ENCODE measurements at regions not wholly inside any gene's neighbourhood (a gene's known extent, or its start where the extent isn't known, plus 50 kb on each side); places are given as distances from the start of the nearest gene placed in this dataset.

GRCh38 chr10:108817135-108817534, 1106.2 kb downstream of the XPNPEP1 start:
- Histone ChIP-seq H3K27me3 (replicated peaks in 1 of 4; ENCODE audit: control insufficient read depth in 3 of 4, extremely low read depth in 1 of 4, insufficient read depth in 3 of 4, low read length in 3 of 4) (no peaks in the 10 kb centered on the region), H3K14ac (ENCODE audit: insufficient read length) (no peak overlapping the region), H3K4me3 (ENCODE audit: extremely low read depth in 1 of 4, insufficient read depth in 2 of 4, low read depth in 3 of 4, low read length in 4 of 4) (no peak overlapping the region), H2AK5ac (ENCODE audit: low read depth, low read length) (no peak overlapping the region), H2BK12ac (ENCODE audit: low read depth, low read length) (no peak overlapping the region), H3K23me2 (ENCODE audit: low read depth, low read length) (no peaks in the 10 kb centered on the region), H2BK15ac (ENCODE audit: low read length) (no peak overlapping the region), H2BK5ac (ENCODE audit: low read depth, low read length) (no peak overlapping the region), H4K8ac (ENCODE audit: extremely low read depth, insufficient read depth, low read length) (no peak overlapping the region), H3K23ac (ENCODE audit: insufficient read length) (no peak overlapping the region), H3K36me3 (ENCODE audit: control insufficient read depth in 2 of 4, insufficient read depth in 4 of 4, low read length in 3 of 4) (no peaks in the 10 kb centered on the region), H2AFZ (ENCODE audit: low read length) (no peak overlapping the region), H3K79me1 (ENCODE audit: low read depth, low read length) (no peaks in the 10 kb centered on the region), H3K56ac (replicated peaks; ENCODE audit: insufficient read length, low read depth, low read length) (no peak overlapping the region), H2BK20ac (ENCODE audit: low read length) (no peak overlapping the region), H4K5ac (ENCODE audit: insufficient read length, low read depth, low read length) (no peak overlapping the region), H3K9ac (replicated peaks in 1 of 4; ENCODE audit: extremely low read depth in 1 of 4, low read depth in 3 of 4, low read length in 3 of 4) (no peak overlapping the region), H3K27ac (ENCODE audit: low read depth, low read length) (no peak overlapping the region), H3K9me3 (ENCODE audit: insufficient read depth in 2 of 2, low read depth in 1 of 2, low read length in 1 of 2) (no peaks in the 10 kb centered on the region), H3K4me2 (ENCODE audit: insufficient read depth in 1 of 2, low read depth in 2 of 2, low read length in 2 of 2) (no peak overlapping the region), H4K20me1 (replicated peaks in 1 of 2; ENCODE audit: control insufficient read depth in 1 of 2, insufficient read depth in 2 of 2, low read length in 2 of 2) (no peaks in the 10 kb centered on the region), H3K18ac (ENCODE audit: extremely low read depth, low read length) (no peak overlapping the region), H3K79me2 (ENCODE audit: control insufficient read depth in 1 of 2, insufficient read depth in 2 of 2, low read length in 2 of 2) (no peaks in the 10 kb centered on the region), H3K4me1 (replicated peaks in 1 of 4; ENCODE audit: control insufficient read depth in 3 of 4, insufficient read depth in 4 of 4, low read length in 3 of 4) (no peaks in the 10 kb centered on the region), H2BK120ac (replicated peaks; ENCODE audit: low read depth, low read length) (no peak overlapping the region), H4K91ac (replicated peaks; ENCODE audit: insufficient read length, low read length) (no peak overlapping the region), H3K4ac (replicated peaks; ENCODE audit: insufficient read length, low read depth, low read length) (no peak overlapping the region)
- no peak for FAIRE-seq
- WGBS, 2 experiments (ENCODE audit: extremely low coverage in 1 of 2, insufficient coverage in 1 of 2, insufficient read length in 1 of 2, insufficient replicate concordance in 2 of 2, low coverage in 1 of 2, low lambda C conversion rate in 2 of 2, missing lambda C conversion rate in 1 of 2): 95% methylated on average over 3 of the region's 3 CpGs; no CpG with 5 or more reads in 1 of the 2 experiments
- ChIA-PET CTCF (ENCODE audit: partially characterized antibody) (interaction anchor here (1.1 to 2.1 kb wide), 3 partner anchors 11 to 1021 kb away, joined by 3 to 5 read pairs (median 3); no protein-coding TSS in a partner anchor), POLR2A (ENCODE audit: partially characterized antibody) (no interaction called here)
- no peak for DNase-seq (ENCODE audit: low read depth in 1 of 2, low spot score in 2 of 2)
- TF ChIP-seq SIN3A (conservative IDR thresholded peaks at IDR 0.05 in 1 of 2, IDR thresholded peaks at IDR 0.05 in 1 of 2; ENCODE audit: low read depth in 1 of 2, low read length in 2 of 2) (no peak), SIRT6 (IDR thresholded peaks at IDR 0.05; ENCODE audit: low read length) (no peak), CHD1 (IDR thresholded peaks at IDR 0.05; ENCODE audit: low read depth, low read length) (no peak), EP300 (IDR thresholded peaks at IDR 0.05; ENCODE audit: borderline replicate concordance in 1 of 2, low read depth in 2 of 2, low read length in 2 of 2) (no peak), JUND (IDR thresholded peaks at IDR 0.05; ENCODE audit: low read length) (no peak), POU5F1 (IDR thresholded peaks at IDR 0.05; ENCODE audit: low read depth, low read length) (no peak), BACH1 (IDR thresholded peaks at IDR 0.05; ENCODE audit: low read length) (no peak), RXRA (IDR thresholded peaks at IDR 0.05; ENCODE audit: insufficient read depth, low read depth, low read length) (no peak)
- TF ChIP-seq, protein P1, sequence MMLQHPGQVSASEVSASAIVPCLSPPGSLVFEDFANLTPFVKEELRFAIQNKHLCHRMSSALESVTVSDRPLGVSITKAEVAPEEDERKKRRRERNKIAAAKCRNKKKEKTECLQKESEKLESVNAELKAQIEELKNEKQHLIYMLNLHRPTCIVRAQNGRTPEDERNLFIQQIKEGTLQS (IDR thresholded peaks at IDR 0.05; ENCODE audit: insufficient read depth, low read depth, low read length): no peak
